ENCODE measurements at regions not wholly inside any gene's neighbourhood (a gene's known extent, or its start where the extent isn't known, plus 50 kb on each side); places are given as distances from the start of the nearest gene placed in this dataset.

DNA sequence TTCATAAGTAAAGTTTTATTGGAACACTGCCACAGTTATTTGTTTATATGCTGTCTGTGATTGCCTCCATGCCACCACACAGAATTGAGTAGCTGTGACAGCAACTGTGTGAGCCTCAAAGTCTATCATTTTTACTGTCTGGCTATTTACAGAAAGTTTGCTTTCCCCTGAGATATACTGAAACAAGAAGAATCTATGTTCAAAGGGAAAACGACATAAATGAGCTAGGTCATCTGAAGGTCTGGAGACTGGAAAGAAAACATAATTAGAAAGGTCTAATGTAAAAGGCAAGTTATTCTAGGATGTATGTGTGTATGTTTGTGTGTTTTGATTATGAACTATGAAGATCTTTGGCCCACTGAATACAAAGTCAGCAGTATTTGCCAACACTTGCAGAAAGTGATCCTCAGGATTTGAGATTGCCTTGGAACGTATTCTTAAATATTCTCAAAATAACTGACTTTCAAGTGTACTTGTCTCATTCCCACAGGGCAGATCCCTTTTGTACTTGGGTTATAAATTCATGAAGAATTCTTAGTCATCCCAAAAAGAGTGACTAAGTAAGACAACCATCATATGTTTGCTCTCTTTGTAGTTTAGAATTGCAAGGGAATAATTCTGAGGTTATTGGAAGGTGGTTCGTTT is 677.7 kb downstream of the DOK5 start:
- in situ Hi-C loops (cut with MboI; ENCODE audit: low pct_unique_long_range_greater_than_20kb, low sequenced_read_pairs, unreplicated experiment) = no loop called here
- TF ChIP-seq, protein P1, sequence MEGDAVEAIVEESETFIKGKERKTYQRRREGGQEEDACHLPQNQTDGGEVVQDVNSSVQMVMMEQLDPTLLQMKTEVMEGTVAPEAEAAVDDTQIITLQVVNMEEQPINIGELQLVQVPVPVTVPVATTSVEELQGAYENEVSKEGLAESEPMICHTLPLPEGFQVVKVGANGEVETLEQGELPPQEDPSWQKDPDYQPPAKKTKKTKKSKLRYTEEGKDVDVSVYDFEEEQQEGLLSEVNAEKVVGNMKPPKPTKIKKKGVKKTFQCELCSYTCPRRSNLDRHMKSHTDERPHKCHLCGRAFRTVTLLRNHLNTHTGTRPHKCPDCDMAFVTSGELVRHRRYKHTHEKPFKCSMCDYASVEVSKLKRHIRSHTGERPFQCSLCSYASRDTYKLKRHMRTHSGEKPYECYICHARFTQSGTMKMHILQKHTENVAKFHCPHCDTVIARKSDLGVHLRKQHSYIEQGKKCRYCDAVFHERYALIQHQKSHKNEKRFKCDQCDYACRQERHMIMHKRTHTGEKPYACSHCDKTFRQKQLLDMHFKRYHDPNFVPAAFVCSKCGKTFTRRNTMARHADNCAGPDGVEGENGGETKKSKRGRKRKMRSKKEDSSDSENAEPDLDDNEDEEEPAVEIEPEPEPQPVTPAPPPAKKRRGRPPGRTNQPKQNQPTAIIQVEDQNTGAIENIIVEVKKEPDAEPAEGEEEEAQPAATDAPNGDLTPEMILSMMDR (IDR thresholded peaks at IDR 0.05; ENCODE audit: extremely low read depth, insufficient read depth, missing control alignments) = no peak
- DNase-seq (ENCODE audit: low spot score) = no peak

DNA sequence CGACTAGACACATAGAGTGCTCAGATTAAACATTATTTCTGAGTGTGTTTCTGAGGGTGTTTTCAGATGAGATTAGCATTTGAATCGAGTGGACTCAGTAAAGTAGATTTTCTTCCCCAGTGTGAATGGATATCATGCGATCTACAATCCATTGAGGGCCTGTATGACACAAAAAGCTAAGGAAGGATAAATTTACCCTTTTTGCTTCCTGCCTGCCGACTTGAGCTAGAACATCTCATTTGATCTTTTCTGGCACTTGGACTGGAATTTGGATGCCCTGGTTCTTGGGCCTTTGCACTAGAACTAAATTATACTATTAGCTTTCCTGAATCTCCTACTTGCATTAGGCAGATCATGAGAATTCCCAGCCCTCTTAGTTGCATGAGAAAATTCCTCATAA is 675.8 kb downstream of the DOK5 start:
- no peak for DNase-seq (ENCODE audit: low spot score)
- TF ChIP-seq, protein P1 (IDR thresholded peaks at IDR 0.05; ENCODE audit: extremely low read depth, insufficient read depth, missing control alignments) = no peak
- in situ Hi-C loops (cut with MboI; ENCODE audit: low pct_unique_long_range_greater_than_20kb, low sequenced_read_pairs, unreplicated experiment) = no loop called here

GRCh38 chr20:55143601-55144000 is 668.2 kb downstream of the DOK5 start:
- TF ChIP-seq, protein P1 (IDR thresholded peaks at IDR 0.05; ENCODE audit: extremely low read depth, insufficient read depth, missing control alignments) = no peak
- DNase-seq (ENCODE audit: low spot score) = no peak
- in situ Hi-C loops (cut with MboI; ENCODE audit: low pct_unique_long_range_greater_than_20kb, low sequenced_read_pairs, unreplicated experiment) = loop anchor here (25.0 kb wide), 1 partner anchor 106 kb away; no protein-coding TSS in a partner anchor

DNA sequence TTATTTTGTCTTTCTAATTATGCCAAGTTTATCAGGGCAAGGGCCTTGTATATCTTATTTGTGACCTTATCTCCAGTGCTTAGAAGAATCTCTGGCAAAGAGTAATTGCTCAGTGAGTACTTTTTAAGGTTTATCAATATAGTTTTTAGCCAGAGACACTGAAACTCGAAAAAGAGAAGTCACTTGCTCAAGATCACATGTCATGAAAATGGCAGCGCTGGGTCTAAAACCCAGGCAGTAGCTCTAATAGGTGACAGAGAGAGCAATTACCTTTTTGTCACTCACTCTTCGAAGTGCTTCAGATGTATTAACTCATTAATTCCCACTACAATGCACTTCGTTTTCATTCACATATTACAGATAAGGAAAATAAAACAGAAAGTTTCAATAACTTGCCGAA is 667.5 kb downstream of the DOK5 start:
- DNase-seq (ENCODE audit: low spot score) = no peak
- in situ Hi-C loops (cut with MboI; ENCODE audit: low pct_unique_long_range_greater_than_20kb, low sequenced_read_pairs, unreplicated experiment) = loop anchor here (25.0 kb wide), 1 partner anchor 106 kb away; no protein-coding TSS in a partner anchor
- TF ChIP-seq, protein P1 (IDR thresholded peaks at IDR 0.05; ENCODE audit: extremely low read depth, insufficient read depth, missing control alignments) = no peak

GRCh38 chr20:55140631-55141030 is 665.2 kb downstream of the DOK5 start:
- in situ Hi-C loops (cut with MboI; ENCODE audit: low pct_unique_long_range_greater_than_20kb, low sequenced_read_pairs, unreplicated experiment) = loop anchor here (25.0 kb wide), 1 partner anchor 103 kb away; no protein-coding TSS in a partner anchor
- no peak for DNase-seq (ENCODE audit: low spot score)
- TF ChIP-seq, protein P1 (IDR thresholded peaks at IDR 0.05; ENCODE audit: extremely low read depth, insufficient read depth, missing control alignments) = no peak

GRCh38 chr20:55139173-55139765 is 663.9 kb downstream of the DOK5 start:
- TF ChIP-seq, protein P1 (IDR thresholded peaks at IDR 0.05; ENCODE audit: extremely low read depth, insufficient read depth, missing control alignments) = no peak

More at GRCh38 chr20:55139173-55139765, 663.9 kb downstream of the DOK5 start:
- DNase-seq (ENCODE audit: low spot score) = no peak
- in situ Hi-C loops (cut with MboI; ENCODE audit: low pct_unique_long_range_greater_than_20kb, low sequenced_read_pairs, unreplicated experiment) = loop anchor here (25.0 kb wide), 1 partner anchor 102 kb away; no protein-coding TSS in a partner anchor

Measured in GM13977 (cell line).